PFSK-1 (cell line): ENCODE measurements at regions not wholly inside any gene's neighbourhood (a gene's known extent, or its start where the extent isn't known, plus 50 kb on each side); places are given as distances from the start of the nearest gene placed in this dataset.

Experiments
- POLR2AphosphoS5 ChIP-seq: IDR thresholded peaks from 2 replicates; pipeline ENCODE4 v1.6.1; 2012; ENCODE audit warnings: low read depth, mild to moderate bottlenecking, control low read depth, low read length, moderate library complexity
- REST ChIP-seq, 2 experiments: IDR thresholded peaks; 2 replicates each; pipeline versions ENCODE4 v1.6.1 to v1.8.0; 2011 to 2012; ENCODE audit warnings: low read depth in 2 of 2, low read length in 2 of 2, control low read depth in 1 of 2, inconsistent platforms in 1 of 2, mild to moderate bottlenecking in 1 of 2, moderate library complexity in 1 of 2; ENCODE audit not compliant: insufficient read depth in 1 of 2
- SIN3A ChIP-seq: IDR thresholded peaks from 2 replicates; pipeline ENCODE4 v1.6.1; 2012; ENCODE audit warnings: mild to moderate bottlenecking, low read length, moderate library complexity, borderline replicate concordance; ENCODE audit not compliant: insufficient read depth

- TF ChIP-seq POLR2AphosphoS5, result no peak
- no peak for TF ChIP-seq SIN3A
- no peak for TF ChIP-seq REST (IDR thresholded peaks at IDR 0.05; ENCODE audit: insufficient read depth in 1 of 2, low read depth in 2 of 2, low read length in 2 of 2)
Measured at GRCh38 chr15:61426466-61426865, 197.4 kb upstream of the RORA start.
